GM12891 (cell line): ENCODE measurements at regions not wholly inside any gene's neighbourhood (a gene's known extent, or its start where the extent isn't known, plus 50 kb on each side); places are given as distances from the start of the nearest gene placed in this dataset.

ENCODE experiments used
- DNase-seq: peaks from one replicate; pipeline ENCODE4 v3.0.0; 2011; ENCODE audit warnings: low spot score; ENCODE audit not compliant: insufficient read length
- FAIRE-seq: peaks from 2 replicates; lab custom pipeline; 2011; peaks lifted over from hg19 to GRCh38; lab: Jason Lieb, UNC
- PAX5 ChIP-seq: IDR thresholded peaks from 2 replicates; pipeline ENCODE4 v1.6.1; 2011; ENCODE audit warnings: low read length, moderate library complexity, mild to moderate bottlenecking; ENCODE audit not compliant: insufficient read depth, severe bottlenecking
- POLR2A ChIP-seq: IDR thresholded peaks from 2 replicates; pipeline ENCODE4 v1.6.1; 2011; ENCODE audit warnings: low read depth, low read length, control low read depth
- POLR2AphosphoS5 ChIP-seq: IDR thresholded peaks from 2 replicates; pipeline ENCODE4 v1.6.1; 2011; ENCODE audit warnings: low read depth, low read length, control low read depth
- POU2F2 ChIP-seq: IDR thresholded peaks from 2 replicates; pipeline ENCODE4 v1.6.1; 2011; ENCODE audit warnings: low read depth, mild to moderate bottlenecking, control low read depth, low read length, moderate library complexity
- SPI1 ChIP-seq: IDR thresholded peaks from 2 replicates; pipeline ENCODE4 v1.6.1; 2011; ENCODE audit warnings: low read depth, low read length, control low read depth
- TAF1 ChIP-seq: IDR thresholded peaks from 2 replicates; pipeline ENCODE4 v1.6.1; 2011; ENCODE audit warnings: low read depth, low read length, control low read depth

DNA sequence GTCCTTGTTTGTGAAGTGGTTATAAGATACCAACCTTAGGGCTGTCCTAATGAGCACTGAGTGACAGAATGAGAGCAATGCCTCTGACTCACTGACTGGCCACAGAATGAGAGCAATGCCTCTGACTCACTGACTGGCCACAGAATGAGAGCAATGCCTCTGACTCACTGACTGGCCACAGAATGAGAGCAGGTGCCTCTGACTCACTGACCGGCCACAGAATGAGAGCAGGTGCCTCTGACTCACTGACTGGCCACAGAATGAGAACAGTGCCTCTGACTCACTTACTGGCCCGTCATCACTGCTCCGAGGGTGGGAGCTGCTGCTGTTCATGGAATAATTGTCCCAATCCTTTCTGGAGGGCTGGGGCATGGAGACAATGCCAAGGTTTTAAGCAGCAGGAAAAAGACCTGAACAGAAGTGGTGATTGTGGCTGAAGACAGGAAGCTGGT, 265.2 kb upstream of the PPP2R2D start:
- no peak for DNase-seq
- TF ChIP-seq TAF1 (no peak), SPI1 (no peak), PAX5 (no peak), POU2F2 (no peak), POLR2AphosphoS5 (no peak), POLR2A (no peak)
- no peak for FAIRE-seq

DNA sequence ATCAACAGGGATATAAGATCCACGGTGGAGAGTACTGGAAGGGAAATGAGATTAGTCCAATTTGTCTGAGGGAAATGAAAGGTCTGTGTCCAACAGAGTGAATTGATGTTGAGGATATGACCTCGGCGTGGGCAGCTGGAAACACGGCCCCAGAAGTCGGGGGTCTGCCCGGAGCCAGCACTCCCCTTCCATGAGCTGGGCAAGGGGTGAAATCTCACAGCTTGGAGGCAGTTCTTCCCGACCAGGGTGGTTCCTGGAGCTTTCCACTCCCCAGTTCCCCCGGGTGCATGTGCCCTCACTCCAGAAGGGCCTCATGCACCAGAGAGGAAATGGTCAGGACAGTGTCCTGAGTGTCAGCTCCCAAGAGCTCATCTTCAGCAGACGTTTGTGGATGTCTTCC, 264.7 kb upstream of the PPP2R2D start:
- no peak for FAIRE-seq
- no peak for DNase-seq
- TF ChIP-seq SPI1 (no peak), POLR2A (no peak), PAX5 (no peak), POLR2AphosphoS5 (no peak), TAF1 (no peak), POU2F2 (no peak)

DNA sequence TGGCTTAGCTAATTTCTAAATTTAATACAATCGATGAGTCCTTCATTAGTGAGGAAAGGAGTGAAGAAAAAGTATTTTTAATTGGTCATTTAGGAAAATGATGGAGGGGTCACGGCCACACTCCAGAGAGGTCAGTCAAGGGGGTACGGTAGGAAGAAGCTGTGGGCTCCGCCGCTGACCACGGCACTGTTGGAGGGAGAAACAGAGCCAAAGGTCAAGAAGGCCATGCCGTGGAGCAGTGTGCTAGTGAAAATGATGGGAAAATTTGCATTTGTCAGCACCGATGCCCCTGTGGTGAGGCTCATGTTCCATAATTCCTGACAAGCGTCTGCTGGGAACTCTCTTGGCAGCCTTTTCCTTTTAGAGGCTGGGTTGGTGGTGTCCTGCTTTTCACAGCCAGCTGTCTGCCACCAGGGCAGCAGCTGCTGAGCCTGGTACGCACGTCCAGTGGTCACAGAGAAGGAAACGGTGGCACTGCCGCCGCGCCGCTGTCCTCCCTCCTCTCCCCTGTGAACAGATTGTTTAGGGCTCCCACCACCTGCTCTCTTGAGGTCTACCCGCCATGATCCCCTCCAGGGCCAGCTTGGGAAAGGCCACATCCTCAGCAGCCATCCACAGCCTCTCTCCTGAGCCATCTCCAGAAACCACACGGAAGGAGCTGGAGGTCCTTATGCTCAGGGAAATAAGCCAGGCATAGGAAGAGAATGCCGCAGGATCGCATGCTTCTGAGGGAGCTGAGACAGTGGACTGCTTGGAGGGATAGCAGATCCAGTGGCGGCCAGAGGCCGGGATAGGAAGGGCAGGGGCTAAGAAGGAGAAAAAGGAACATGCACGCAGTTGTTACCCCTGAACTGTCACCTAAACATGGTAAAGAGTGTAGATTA, 263.7 kb upstream of the PPP2R2D start:
- DNase-seq (no peak), FAIRE-seq (no peak)
- TF ChIP-seq PAX5 = no peak
- no peak for TF ChIP-seq POLR2A
- no peak for TF ChIP-seq SPI1
- no peak for TF ChIP-seq POU2F2
- no peak for TF ChIP-seq POLR2AphosphoS5
- no peak for TF ChIP-seq TAF1

DNA sequence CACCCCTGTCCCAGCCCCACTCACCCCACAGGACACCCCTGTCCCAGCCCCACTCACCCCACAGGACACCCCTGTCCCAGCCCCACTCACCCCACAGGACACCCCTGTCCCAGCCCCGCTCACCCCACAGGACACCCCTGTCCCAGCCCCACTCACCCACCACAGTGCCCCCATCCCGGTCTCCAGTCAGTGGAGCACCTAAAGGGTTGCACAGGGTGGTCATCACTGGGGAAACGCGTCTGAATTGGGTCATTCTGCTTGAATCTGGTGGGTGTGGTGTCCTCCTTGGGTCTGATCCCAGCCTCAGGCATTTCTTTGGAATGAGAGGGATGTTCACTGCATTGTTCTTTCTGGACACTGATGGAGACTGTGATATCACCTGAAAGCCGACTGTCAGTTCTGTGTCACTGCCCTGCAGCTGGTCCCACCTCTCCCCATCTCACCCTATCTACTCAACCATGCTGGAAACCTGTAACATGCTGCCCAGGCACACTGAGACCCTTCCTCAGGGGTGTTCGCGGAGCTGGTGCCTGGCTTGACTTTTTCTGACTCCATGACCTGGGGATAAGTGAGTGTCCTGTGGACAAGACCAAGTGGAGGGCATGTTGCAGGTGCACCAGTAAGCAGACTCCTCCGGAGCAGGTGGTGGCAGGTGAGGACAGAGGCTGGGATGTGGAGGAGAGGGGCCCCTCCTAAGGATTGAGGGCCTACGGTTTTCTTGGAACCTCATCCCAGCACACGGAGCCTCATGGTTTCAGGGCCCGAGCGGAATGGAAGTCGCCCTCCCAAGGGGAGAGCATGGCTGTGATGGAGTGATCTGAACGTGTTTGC, 262.5 kb upstream of the PPP2R2D start:
- TF ChIP-seq TAF1 (no peak), PAX5 (no peak), POLR2A (no peak)
- FAIRE-seq = no peak
- DNase-seq = no peak

DNA sequence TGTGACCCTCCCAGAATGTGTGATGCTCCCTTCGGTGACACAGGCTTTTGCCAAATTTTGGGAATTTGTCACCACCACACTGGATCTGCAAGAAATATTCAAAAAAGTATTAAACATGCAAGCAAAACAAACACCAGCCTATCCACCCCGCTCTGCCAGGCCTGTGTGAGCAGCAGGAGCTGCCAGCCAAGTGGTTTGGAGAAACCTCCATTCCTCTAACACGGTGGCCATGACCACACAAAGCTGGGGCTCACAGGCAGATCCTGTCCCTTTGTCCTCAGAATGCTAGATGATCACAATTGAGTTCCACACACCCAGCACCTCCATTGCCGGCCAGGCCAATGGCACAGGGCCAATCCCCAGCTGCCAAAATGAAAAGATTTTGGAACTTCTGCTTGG, 261.9 kb upstream of the PPP2R2D start:
- no peak for FAIRE-seq

DNA sequence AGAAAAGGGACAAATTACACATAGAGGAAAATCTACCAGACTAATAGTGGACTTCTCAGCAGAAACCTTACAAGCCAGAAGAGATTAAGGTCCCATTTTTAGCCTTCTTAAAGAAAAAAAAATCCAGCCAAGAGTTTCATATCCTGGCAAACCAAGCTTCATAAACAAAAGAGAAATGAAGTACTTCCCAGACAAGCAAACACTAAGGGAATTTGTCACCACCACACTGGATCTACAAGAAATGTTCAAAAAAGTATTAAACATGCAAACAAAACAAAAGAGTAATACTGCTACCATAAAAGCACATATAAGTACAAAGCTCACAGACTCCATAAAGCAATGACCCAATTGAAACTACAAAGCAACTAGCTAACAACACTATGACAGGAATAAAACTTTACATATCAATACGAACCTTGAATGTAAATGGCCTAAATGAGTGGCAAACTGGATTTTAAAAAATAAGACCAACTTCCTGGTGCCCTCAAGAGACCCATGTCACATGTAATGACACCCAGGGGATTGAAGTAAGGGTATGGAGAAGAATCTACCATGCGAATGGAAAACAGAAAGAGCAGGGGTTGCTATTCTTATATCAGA, 260.7 kb upstream of the PPP2R2D start:
- TF ChIP-seq TAF1 (no peak), POLR2AphosphoS5 (no peak), POLR2A (no peak), SPI1 (no peak), POU2F2 (no peak), PAX5 (no peak)
- FAIRE-seq = no peak
- DNase-seq = no peak

More for the DNA sequence above, 261.9 kb upstream of the PPP2R2D start:
- TF ChIP-seq SPI1 (no peak), POLR2AphosphoS5 (no peak), TAF1 (no peak), PAX5 (no peak), POLR2A (no peak), POU2F2 (no peak)
- DNase-seq = no peak

DNA sequence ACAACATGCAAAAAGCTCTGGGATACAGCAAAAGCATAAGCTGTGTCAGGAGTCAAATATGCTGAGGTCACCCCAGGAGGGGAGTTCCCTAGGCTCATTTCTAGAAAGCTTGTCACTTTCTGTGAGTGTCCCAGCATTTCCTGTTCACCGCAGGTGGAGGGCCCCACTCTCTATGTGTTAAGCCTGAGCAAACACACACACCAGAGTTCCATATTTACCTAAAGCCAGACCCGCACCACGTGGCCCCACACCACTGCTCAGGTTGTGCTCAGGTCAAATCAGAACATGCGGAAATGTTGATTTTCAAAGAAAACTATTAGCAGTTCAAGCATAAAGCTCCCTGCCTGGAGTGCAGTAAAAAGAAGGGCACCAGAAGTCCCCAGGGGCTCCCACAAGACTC, 259.6 kb upstream of the PPP2R2D start:
- FAIRE-seq (peak; percentile 84), DNase-seq (peak; percentile 74)
- TF ChIP-seq TAF1 (no peak), POLR2AphosphoS5 (no peak), POU2F2 (peak; percentile 81), POLR2A (no peak), PAX5 (no peak), SPI1 (no peak)

DNA sequence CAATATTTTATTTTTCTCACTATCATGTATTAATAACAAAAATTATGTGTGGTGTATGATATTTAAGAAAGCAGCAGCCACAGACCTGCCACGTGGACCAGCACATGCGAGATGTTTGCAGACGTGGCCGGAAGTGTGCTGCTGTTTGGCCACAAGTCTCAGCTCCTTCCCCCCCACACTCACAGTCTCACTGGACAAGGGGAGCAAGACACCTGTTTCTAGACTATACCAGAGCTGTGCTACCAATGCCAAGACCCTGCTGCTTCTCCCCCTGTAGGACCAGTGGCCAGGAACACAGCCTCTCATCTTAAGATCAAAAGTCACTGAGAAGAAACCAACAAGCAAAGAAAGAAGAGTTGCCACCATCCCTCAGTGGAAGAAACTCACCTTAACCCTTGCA, 258.9 kb upstream of the PPP2R2D start:
- no peak for TF ChIP-seq TAF1
- no peak for DNase-seq
- no peak for FAIRE-seq

DNA sequence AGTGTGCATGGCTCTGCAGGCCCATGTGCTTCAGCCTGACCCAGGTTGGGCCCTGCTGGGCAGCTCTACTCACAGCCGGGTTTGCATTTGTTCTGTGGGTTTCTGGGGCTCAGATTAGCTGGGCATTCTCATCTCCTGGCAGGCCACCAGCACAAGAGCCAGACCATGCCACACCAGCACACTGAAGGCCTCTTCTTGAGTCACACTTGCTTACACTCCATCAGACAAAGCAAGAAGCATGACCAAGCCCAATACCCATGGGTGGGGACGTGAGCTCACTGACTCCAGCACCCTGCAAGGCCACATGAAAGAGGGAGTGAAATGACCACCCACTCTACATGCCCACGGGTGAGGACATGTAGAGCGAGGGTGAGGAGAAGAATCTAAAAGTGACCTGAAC, 257.8 kb upstream of the PPP2R2D start:
- DNase-seq (no peak), FAIRE-seq (no peak)
- no peak for TF ChIP-seq POU2F2
- no peak for TF ChIP-seq POLR2A
- no peak for TF ChIP-seq POLR2AphosphoS5
- TF ChIP-seq PAX5 = no peak
- TF ChIP-seq TAF1 = no peak
- no peak for TF ChIP-seq SPI1
